HG03354 (cell line): ENCODE measurements at regions not wholly inside any gene's neighbourhood (a gene's known extent, or its start where the extent isn't known, plus 50 kb on each side); places are given as distances from the start of the nearest gene placed in this dataset.
"Not testable (repeated sequence)": the region's sequence is repeated elsewhere in the genome, so short reads cannot be mapped to it uniquely, and the experiment has no call there.

Source experiments
- ATAC-seq: cut with Tn5 transposase; IDR thresholded peaks from one replicate; pipeline ENCODE4 v1.9.1; 2021; ENCODE audit warnings: mild to moderate bottlenecking; ENCODE audit not compliant: unreplicated experiment, poor library complexity, severe bottlenecking

DNA sequence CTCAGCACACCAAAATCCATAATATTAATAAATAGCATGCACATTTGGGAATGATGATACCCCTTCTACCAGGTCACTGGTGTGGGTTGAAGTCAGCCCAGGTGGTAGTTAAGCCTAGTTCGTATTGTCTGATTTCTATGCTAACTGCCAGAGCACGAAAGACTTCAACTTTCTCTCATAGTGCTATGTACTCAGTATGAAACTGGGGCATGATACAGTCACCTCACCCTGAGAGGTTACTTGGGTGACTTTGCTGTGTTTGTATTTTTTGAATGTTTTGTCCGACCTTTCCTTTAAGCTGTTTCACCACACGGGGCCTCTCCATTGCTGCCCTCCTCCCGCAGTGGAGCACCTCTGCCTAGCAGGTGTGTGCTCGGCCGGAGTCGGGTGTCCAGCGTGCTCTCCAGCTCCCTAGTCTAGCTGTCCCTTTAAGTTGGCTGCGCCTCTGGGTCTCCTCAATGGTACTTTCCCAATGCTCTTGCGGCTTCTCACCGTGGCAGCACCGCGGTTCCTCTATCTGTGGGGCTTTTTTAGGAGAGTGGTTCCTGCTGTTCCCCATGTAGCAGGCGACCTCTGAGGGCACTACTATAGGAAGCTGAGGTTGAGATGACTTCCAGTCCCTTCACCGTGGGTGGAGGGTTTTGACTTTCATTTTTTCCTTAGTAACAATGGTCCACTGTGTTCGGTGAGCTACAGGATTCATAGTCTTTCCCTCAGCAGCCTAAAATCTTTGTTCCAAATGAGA is 524.0 kb upstream of the PFKP start:
- ATAC-seq: no peak

DNA sequence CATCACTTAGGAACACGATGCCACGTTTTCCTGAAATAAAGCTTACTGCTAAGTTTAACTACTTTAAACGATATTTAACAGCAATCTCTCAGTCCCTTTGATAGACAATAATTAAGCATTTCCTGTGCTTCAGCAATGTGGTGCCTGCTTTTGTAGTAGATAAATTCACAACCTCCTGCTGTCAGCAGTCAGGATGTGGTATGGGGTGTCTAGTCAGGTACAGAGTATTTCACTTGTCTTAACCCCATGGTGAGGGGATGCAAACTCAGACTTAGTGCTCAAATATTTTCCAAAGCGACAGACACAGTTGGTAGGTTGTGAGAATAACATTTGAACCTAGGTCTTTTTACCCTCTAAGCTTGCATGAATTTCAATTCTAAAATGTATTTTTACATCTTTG is 526.2 kb upstream of the PFKP start:
- no peak for ATAC-seq

DNA sequence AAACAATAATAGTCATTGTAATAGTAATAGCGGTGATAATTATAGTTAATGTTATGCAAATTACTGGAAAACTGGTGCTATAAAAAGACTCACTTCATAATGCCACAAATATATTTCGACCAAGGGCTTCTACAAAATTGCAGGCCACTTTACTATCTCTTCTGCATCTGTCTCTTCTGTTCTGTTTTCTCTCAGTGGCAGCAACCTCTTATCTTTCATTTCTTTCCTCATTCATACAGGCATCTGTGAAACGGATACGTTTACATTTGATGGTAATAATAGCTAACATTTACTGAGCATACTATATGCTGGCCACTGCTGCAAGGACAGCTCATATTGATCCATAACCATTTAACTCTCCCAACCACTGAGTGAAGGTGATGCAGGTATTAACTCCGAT is 537.4 kb upstream of the PFKP start:
- no peak for ATAC-seq

DNA sequence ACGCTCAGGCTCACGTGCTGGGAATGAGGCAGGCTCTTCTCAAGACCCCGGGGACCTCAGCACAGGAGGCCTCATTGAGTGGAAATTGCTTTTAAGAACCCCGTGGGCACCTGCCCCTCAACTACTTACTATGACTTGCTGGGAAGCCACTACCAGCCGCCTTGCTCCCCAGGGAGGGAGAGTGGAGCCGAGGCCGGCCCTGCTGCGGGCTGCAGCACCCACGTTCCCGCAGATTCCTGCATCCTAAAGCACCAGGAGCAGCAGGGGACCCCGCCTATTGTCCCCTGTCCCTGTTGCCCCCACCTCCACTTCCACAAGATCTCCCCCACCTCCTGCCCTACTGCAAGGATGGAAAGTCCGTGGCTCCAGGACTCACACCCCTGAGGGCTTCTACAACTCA is 541.6 kb upstream of the PFKP start:
- no peak for ATAC-seq

DNA sequence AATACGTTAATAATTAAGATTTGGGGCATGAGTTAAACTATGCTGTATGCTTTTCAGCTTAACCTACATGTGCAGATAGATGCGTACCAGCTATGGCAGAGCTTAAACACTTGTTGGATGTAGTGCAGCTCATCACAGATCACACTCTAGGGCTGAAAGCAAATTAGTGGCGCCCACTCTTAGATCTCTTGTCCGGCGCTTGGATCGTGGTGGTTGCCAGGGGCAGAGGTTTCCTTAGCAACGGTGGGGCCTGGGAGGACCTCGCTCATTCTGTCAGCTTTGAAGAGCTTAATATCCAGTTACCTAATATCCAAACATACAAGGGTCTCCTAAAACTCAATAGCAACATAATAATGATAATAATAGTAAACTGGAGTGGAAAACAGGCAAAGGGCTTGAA is 548.2 kb upstream of the PFKP start:
- no peak for ATAC-seq

DNA sequence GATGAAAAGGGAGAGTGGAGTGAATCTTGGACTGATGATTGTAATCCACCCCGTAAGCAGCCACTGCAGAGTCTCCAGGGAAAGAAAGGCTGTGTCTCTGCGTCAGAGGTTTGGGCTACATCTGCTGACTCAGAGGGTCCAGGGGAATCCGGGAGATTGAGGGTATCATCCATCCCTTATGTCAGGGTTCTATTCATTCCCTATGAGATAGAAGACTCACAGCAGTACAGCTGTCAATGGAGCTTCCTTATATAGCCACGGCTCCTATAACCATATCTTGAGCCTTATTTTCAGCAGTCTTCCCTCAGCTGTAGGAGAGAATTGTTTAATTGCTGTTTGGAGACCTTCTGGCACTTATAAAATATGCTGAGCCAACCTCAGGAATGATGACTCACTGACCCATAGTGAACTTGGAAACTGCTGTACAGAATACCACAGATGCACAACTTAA is 558.2 kb upstream of the PFKP start:
- ATAC-seq: no peak

DNA sequence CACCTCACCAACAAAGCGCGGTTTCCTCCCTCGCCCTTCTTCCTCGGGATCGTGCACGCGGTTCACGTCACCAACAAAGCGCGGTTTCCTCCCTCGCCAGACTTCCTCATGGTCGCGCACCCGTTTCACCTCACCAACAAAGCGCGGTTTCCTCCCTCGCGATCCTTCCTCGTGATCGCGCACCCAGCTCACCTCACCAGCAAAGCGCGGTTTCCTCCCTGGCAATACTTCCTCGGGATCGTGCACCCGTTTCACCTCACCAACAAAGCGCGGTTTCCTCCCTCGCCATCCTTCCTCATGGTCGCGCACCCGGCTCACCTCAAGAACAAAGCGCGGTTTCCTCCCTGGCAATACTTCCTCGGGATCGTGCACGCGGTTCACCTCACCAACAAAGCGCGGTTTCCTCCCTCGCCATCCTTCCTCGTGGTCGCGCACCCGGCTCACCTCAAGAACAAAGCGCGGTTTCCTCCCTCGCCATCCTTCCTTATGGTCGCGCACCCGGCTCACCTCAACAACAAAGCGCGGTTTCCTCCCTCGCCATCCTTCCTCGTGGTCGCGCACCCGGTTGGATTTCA is 565.9 kb upstream of the PFKP start:
- not testable (repeated sequence) for ATAC-seq

DNA sequence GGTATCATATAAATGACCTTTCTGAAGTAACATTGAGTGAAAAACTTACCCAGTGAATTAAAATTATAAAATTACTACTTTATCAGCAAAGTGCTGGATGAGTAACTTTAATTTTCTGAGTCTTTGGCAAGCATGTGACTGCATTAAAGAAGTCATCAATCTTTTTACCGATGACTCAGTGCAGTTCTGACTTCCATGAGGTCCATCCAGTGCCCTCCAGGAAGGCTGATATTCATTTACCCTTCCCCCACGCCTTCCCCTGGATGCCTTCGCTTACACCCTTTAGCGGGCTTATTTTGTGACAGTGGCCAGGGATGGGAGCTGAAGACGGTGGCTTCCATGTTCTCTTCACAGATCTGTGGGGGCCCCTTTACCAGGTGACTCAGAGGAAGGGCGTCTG is 572.9 kb upstream of the PFKP start:
- no peak for ATAC-seq

DNA sequence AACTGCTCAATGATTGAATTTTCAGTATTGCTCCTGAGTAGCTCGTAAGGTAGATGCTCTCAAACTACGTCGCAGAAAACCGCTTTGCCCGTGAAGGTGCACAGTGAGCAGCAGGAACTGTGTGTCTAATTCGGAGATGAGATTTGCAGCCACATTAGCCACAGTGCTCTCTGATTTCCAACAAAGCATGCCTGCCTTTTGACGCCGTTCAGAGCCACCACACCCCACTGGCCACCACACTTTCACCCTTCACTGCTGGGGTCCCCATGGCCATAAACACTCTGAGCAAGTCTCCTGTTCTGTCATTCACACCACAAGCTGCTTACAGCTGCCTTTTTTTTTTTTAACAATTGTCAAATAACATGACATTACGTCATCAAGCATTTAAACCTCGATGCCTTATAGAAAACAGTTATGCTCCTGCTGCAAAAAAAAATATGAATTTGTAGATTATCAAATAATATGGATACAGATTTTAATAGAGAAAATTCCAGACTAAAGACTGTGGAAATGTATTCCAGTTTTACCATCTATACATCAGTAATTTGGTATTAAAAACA is 578.8 kb upstream of the PFKP start:
- ATAC-seq: no peak

DNA sequence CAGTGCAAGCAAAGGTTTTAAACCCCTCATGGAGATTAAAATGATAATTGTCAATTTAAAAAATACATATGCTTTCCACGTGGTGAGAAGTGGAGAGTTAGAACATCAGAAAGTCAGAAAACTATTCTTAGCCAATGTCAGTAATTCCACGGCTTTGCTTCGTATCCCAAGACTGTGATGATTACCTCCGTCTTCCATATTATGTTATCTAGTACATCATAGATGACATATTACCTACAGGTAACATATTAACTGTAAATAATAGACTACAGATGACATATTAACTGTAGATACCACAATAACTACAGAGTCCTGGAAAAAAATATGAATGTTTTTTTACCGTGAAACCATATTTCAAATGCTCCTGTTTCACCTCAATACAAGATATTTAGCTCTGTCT is 579.4 kb upstream of the PFKP start:
- ATAC-seq: no peak

DNA sequence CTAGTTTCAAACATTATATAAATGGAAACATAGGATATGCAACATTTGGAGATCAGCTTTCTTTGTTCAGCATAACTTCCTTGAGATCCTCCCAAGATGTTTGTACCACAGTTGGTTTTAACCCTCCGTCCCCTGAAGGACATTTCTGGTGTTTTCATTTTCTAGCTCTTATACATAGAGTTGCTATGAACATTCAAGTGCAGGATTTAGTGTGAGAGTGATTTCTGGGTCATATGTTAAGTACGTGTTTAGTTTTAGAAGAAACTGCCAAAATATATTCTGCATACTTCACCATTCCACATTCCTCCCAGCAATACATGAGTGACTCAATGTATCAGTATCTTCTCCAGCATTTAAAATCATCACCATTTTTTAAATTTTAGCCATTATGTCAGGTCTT is 588.7 kb upstream of the PFKP start:
- no peak for ATAC-seq

DNA sequence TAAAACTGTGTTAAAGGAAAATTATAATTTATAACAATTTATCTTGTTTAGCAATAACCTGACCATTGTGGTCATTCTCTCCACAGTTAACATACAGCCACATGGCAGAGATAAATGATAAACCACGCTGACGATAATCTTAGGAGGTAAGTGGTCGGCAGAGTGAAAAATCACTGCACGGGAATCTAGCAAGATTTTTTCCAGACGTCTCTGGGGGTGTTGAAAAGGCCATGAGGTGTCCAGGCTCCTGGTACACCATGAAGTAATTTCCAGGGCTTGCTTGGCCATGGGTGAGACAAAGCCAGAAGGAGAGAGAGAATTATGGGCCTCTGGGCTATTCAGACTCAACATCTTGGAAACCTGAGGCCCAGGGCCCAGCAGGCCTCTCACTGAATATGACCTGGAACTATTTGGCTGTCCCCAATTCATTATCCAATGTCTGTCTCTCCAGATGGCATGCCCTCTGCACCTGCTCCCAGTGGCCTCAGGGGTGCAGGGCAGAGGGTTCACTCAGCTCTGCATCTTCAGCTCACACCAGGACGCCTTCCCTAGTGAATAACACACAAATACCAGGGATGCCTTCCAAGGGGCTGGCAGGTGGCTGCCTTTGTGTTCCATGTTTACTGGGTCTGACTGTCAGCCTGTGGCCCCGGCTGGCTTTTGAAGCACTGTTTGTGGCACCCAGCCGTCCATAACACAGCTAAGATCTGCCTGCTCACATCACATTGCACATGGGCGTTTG is 590.4 kb upstream of the PFKP start:
- ATAC-seq: no peak

DNA sequence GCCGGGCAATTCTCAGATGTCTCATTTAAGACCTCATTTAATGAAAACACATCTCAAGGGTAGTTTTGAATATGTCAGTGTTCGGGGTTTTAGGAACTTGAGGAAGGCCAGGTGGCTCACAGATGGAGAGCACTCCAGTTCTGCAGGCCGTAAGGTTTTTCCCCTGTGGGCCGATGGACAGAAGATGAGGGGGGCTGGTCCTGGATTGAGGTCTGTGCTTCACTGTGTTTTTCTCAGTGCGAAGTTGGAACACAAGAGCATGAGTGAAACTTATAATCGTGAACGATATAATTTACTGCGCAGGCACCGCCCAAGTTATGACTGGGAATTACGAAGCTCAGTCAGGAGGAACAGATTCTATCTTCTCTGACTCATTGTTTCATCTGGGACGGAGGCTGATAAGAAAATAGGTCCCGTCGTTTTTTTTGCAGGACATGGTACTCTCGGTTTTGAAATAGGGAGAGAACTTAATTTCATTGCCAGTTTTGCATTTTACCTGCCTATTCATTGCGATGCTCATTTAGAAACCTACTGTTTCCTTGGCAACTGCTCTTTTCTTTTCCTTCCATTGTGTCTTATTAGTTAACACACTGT is 591.0 kb upstream of the PFKP start:
- ATAC-seq: no peak

DNA sequence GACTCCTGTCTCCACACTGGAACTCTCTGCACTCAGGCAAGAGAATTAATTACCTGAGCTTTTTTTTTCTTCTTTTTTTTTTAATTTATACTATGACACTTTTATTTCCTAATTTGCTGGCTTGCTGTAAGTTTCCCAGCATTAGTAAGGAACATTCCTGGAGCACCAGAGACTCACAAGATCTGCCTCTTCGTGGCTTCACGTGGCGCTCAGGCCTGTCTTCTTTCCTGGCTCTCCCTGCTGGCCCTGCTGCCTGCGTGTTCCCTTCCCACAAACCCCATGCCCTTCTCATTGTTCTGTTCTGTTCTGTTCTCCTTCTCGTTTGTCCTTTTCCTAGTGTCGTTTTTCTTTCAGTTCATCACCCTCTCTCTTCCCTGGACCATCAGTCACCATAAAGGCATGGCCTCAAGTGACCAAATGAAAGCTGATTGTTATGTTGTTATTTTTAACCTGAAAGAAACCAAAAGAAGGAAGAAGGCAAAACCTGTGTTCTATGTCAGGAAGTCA is 591.6 kb upstream of the PFKP start:
- ATAC-seq: no peak

DNA sequence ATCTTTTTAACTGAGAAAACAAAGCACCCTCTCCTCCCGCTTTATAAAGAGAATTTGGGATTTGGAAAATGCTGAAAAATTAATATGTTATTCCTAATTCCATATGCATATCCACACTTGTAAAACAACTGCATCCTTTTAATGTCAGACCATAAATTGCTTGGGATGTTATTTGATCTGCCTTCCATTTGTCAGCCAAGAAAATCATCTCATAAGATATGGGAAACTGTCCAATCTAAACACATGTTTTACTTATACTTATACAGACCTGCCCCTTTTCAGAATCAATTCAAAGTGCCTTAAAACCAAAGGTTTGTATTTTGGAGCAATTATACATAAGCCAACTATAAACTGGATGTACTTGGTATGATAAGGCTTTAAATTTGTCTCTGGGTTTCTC is 595.5 kb upstream of the PFKP start:
- no peak for ATAC-seq

DNA sequence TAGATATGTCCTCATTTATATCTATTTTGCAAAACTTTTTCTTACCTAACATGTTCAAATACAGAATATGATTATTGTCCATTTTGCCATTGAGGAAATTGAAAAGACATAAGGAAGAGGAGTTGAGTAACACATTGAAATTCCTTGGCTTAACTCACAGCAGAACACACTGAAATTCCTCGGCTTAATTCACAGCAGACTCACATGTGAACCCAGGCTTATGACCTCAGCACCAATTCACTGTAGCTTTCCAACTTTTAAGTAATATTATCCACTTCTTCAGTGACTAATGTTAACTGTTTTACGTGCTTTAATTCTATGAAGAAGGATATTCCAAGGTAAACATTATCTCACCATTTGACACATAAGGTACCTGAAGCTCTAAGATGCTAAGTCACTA is 597.5 kb upstream of the PFKP start:
- no peak for ATAC-seq

DNA sequence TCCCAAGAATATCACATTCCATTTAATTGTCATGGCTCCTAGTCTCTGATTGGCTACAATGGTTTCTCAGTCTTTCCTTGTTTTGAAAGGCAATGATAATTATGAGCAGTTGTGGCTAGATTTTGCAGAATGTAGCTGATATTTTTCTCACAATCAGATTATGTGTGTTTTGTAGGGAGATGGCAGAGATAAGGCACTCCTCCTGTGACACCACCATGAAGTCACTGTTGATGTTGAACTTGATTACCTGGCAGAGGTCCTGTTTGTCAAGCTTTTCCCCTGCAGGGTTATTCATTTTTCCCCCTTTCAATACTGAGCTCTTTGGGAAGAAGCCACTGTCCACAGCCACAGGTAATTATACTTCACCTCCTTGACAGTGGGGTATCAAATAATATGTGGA is 602.9 kb upstream of the PFKP start:
- no peak for ATAC-seq

DNA sequence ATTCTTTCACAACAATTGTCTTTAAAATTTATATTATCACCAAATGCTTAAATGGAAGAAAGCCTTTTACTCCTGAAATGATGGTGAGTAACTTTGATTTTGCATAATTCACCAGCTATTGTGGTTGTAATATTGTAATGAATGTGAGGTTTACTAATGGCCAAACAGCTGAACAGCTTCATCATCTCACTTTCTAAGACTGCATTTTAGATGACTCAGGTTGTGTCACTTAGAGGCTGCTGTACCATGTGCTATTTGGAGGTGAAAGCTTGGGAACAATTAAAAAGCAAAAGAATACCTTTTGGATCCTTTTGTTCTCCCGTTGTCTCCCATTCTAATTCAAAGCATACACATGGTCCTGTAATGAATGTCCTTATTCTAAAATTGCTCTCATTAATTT is 604.0 kb upstream of the PFKP start:
- ATAC-seq: no peak

DNA sequence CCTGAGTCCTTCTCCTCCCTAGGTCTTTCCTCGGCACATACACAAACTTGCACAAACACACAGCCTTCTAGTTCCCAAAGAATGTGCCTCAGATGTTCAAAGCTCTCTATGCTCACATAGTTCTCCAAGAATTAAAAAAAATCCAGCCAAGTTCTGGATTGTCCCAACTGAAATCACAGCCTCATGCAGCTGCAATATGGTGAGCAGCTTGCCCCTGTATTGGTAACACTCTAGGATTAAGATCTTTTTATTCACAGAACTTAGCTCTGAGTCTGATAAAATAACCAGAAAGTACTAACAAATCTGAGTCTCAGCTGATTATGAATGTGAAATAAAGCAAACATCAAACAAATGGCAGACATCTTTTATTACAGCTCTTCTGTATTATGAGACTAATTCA is 604.8 kb upstream of the PFKP start:
- no peak for ATAC-seq

DNA sequence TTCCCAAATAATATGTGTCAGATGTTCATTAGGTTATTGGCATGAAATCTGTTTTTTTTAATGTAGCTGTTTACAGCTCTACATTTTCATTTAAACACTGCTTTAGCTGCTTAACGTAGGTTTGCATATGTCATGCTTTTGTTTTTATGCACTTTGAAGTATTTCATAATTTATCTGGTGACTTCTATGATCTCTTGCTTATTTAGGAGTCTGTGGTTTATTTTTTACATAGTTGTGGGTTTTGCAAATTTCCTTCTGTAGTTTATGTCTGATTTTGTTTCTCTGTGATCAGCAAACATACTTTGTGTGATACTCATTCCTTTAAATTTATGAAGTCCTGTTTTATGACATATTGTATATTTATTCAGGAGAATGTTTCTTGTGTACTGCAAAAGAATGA is 606.5 kb upstream of the PFKP start:
- no peak for ATAC-seq
